T follicular helper cell (primary cell): ENCODE measurements at regions not wholly inside any gene's neighbourhood (a gene's known extent, or its start where the extent isn't known, plus 50 kb on each side); places are given as distances from the start of the nearest gene placed in this dataset.

ENCODE experiments used
- DNase-seq: peaks from one replicate; pipeline ENCODE4 v3.0.0-alpha.2; 2020; ENCODE audit warnings: low read depth

DNA sequence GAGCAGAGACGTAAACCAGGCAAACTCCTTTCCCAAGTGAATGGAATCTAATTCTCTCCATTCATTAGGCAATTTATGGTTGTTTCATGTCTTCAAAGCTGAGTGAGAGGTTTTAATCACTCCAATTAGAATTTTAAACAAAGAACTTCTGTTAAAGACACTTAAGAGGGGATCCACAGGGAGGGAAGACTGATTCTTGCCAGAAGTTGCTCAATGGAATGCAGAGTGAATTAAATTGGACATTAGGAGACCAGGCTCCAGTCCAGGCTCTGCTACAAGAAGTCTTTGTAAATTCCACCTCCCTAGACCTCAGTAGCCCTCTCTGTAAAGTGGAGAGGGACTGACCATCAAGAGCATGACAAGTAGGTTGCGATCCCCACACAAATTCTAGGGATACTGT lies 130.7 kb upstream of the TMEM72 start:
- DNase-seq: no peak

GRCh38 chr10:44781131-44781530 lies 130.0 kb upstream of the TMEM72 start:
- no peak for DNase-seq

DNA sequence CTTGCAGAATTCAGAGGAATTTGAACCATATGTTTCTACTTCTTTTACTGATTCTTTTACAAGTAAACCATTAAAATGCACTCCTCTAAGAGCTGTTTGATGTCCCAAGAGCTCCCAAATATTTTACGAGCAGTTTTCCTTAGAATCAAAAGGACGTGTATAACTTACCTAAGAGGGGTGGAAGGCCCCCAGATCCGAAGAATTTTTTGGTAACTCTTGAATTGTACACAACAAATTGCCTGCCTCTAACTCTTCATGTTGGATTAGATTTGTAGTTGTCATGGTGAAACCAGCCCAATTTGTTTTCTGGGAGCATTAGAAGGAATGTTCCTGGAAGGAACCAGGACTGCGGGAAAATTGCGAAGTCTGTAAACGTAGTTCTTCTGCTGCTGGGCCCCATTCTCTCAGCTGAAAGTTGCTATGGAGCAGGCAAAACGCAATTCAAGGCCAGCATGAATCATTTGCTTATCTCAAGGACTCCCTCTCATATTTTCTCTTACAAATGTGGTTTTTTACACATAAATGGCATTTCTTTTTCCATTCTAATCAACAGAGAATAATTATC lies 124.8 kb upstream of the TMEM72 start:
- DNase-seq: no peak

DNA sequence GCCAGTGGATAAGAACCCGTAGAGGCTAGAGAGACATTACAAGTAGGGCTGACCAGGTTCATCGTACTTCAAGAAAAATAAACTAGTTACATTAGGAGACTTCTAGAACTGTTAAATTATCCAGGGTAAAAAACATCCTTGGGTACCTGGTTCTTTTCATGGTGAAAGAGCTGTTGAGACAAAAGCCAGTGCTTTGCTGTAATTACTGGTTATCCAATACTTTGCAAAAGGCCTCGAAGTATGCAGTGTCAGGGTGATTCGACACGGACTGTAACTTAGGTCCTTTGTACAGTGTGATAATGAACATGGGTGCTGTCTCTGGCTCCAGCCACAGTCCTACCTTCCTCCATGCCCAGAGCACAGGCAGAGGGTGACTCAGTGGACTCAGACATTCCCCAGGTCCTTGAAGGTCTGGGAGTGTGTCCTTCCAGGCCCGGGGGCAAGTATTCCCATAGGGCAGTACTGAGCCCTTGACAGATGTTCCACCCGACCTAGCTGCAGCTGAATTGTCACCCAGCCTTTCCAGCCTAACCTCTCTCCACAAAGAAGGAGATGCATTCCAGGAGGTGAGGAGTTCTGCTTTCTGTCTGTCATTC lies 123.6 kb upstream of the TMEM72 start:
- no peak for DNase-seq

DNA sequence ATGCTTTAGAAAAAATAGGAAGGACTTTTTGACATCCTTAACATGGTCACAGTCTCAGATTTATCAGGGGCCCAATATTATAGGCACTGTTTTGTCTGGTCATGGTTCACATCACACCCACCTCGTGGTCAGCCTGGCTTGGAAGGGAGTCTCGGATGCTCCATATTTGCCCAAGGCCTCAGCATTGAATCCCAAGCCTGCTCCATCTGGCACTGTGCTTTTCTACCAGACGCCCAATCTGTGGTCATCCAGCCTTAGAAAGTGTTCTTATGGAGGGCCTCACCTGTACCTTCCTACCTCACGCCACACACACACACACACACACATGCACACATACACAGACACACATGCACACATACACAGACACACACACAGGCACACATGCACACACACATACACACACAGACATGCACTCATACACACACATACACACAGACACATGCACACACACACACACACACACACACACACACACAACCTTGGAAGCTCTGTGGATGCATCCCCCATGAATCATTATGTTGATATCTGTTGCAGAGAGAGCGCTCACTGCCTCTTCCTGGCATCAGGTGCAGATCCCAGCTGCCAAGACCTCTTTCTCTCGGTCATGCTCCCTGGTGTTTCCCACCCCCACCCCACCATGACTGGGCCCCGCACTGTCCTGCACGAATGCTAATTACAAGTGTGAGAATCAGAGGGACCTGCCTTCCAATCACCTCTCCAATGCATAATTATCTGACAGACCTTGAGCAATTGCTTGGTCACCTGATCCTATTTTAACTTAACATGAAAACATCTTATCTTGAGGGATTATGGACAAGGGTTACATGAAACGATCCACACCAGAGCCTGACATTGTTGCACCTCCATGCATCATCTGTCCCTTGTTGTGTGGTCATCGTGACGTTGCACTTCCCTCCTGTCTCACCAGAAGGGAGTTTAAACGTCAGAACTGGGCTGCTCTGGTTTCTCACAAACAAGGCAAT lies 122.7 kb upstream of the TMEM72 start:
- no peak for DNase-seq

DNA sequence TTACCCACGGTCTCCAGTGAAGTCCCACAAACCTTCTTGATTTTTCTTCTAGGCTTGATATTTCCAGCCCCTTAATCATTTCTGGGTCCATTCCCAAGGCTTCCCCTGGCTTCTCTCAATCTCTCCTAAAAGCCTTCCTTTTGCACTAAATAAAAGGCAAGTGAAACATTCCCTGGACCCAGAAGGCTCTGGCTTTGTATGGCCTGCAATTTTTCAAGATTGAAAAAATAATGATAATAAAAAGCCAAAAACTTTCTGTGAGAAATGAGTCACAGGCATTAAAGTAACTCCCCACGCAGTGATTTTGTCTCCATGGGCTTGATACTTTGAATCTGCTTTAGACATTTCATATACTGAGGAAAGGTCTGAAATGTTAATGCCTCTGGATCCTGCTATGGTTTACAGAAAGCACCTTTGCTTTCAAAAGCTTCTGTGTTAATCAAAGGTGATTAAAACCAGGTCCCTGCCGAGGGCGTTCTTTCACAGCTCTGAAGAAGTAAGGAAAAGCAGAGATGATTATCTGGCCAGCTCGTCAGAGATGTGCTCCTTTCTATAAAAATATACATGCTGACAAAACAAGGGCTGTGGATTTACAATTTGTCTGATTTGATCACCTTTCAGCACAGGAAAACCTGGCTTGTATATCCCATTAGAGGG lies 118.9 kb upstream of the TMEM72 start:
- no peak for DNase-seq

DNA sequence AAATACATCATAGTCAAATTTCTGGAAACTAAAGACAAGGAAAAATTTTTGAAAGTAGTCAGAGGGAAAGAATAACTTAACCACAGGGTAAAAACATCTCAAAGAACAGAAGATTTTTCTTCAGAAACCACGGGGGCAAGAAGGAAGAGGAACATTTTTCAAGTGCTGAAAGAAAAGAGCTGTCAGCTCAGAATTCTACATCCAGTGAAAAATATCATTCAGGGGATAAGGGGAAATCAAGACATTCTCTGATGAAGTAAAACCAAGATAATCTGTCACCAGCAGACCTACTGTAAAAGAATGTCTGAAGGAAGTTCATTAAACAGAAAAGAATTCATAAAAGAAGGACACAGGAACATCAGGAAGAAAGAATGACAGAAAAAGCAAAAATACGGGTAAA lies 111.2 kb upstream of the TMEM72 start:
- DNase-seq: no peak

DNA sequence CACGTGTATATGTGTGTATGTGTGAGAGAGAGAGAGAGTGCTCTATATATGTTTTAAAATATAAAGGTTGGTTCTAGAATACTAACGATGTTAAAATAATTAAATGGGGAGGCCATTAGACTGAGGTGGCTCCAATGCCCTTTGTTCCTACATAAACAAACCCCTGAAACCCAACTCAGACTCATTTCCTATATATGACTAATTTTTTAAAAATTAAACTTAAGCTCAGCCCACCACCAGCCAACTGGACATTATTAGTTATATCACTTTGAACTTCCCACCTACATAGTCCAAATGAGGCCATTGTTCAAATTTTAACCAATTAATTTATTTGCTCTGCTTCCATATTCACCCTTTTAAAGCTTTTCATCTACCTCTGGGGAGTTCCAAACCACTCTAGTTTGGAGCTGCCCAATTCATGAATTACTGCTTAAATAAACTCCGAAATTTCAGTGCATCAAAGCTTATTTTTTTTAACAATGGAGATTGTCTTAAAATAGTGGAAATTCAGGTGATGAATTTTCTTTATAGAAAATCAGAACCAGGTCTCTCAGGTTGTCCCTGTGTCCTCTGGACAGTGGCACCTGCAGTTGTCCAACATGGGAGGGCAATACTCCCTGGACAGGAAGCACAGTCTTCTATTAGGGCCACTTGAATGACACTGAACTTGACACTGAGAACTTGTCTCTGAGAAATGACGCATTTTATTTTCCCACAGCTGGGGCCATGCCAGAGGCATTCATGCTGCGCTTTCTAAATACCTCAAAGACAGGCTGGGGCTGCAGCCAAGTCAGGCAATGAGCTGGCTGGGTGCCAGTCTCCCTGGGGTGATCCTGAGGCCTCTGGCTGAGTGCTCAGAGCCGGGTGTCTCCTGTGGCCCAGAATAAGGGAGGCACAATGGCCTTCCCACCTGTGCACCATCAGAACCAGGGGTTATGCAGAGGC lies 109.5 kb upstream of the TMEM72 start:
- no peak for DNase-seq

DNA sequence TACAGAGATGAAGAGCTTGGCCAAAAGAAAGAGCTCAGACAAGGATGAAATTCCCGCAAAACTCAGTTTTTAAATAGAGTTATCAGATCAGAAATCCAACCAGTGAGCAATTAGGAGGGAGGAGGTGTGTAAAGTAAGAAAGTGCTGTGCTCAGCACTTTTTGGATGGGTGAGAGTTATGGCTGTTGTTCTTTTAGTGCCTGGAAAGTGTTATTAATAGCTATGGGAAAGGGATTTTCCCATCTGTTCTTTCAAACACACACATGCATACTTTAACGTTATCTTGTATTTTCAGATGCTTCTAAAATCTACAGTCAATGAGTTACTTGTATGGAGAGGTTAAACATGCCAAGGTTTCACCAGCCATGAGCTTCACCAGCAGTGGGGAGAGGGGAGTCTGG lies 107.3 kb upstream of the TMEM72 start:
- no peak for DNase-seq

DNA sequence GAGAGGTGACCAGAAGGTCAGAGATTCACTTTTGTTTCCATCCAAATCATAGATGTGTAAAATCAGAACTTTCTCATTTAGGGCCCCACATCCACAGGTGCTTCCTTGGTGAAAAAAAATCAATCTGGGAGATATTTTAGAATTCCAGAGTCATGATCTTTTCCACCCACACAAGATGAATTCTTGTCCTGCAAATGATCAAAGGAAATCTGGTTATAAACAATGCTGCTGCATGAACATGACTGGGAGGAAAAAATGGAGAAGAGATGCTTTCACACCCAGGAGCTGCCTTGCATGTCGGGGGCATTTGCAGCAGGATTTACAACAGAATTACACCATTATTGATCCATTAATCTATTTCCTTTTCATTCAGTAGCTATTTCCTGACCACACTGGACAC lies 106.5 kb upstream of the TMEM72 start:
- no peak for DNase-seq

- DNase-seq: no peak
These were observed 105.5 kb upstream of the TMEM72 start for GRCh38 chr10:44805466-44806210.

DNA sequence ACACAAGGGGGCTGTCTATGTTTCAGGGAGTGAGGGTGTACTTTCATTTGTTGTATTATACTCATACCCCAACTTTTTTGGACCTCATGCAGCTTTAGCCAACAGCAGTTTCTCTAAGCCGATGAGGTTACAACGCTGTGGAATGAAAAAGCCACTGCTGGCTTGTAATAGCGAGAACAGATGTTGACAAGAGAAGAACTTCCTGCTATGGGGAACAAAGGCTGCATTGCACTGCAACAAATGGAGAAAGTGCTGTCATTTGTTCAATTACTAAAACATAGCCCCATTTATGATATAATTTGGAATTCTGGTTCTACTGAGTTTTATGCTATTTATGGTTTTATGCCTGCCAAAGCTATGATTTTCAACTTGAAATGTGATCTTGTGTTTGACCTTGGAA lies 104.2 kb upstream of the TMEM72 start:
- no peak for DNase-seq

GRCh38 chr10:44807451-44807850 lies 103.7 kb upstream of the TMEM72 start:
- DNase-seq: no peak

DNA sequence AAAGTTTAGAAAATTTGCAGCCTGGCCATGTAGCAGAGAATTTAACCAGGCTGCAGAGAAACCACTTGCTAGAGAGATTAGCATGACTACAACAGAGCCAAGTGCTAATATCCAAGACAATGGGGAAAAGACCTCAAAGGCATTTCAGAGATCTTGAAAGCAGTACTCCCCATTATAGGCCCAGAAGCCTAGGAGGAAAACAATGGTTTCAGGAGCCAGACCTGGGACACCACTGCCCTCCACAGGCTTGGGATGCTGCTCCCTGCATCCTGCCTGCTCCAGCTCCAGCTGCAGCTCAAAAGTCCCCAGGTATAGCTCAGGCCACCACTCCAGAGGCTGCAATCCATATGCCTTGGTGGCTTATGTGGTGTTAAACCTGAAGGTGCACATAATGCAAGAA lies 101.5 kb upstream of the TMEM72 start:
- no peak for DNase-seq

DNA sequence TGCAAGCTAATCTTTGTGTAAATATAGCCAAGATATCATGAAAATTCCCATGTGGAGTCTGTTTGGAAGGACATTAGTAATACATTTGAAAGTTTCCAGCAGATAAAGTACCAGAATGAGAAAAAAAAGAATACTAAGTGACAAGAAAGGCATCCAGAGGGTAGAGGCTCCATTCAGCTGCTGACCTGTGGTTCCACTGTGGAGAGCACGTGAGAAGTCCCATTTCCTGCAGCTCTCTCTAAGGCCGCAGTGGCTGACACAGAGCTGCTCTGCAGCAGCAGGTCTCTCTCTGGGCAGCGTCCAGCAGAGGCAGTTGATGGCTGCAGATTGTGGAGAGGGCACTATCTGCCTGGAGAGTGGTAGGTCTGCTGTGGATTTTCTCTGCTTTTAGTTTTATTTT lies 100.1 kb upstream of the TMEM72 start:
- DNase-seq: no peak

- DNase-seq: no peak
These were observed 97.9 kb upstream of the TMEM72 start for GRCh38 chr10:44813201-44813600.

DNA sequence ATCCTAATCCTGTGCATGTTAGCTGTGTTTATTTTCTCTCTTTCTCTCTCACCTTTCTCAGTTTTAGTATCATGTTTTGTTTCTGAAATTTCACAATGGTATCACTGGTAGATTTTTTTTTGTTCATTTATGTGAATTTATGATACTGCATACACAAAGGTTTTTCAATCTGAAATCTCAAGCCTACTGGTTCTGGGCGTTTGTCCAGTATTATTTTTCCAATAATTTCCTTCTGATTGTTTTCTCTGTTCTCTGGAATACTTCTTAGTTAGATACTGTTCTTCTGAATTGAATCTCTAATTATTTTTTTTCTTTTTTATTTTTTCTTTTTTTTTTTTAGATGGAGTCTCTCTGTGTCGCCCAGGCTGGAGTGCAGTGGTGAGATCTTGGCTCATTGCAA lies 96.2 kb upstream of the TMEM72 start:
- DNase-seq: no peak

DNA sequence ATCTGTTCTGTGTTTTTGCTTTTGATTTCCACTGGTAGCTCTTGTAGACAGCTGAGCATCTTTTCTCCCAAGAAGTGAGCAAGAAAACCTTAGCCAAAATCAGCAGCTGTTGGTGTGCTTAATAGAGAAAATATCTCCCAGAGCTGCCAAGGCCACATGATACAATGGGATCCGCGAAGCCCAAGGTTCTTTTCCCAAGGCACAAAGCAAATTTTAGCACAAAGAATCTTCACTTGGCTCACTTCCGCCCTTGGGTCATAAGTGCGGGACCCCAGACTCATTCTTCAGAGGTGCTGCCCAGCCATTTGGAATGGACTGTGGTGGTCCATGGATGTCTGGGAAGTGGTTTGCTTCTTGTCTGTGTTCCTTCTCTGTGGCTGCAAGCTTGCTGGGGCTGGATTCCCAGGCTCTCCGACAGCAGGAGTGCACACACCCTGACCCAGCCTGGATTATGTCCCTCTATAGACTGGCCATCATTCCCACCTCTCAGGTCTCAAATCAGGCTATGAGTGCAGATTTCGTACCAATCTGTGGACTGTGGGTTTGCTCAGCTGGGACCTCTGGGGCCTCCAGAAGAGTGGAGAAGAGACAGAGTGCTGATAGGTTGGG lies 93.0 kb upstream of the TMEM72 start:
- DNase-seq: no peak

DNA sequence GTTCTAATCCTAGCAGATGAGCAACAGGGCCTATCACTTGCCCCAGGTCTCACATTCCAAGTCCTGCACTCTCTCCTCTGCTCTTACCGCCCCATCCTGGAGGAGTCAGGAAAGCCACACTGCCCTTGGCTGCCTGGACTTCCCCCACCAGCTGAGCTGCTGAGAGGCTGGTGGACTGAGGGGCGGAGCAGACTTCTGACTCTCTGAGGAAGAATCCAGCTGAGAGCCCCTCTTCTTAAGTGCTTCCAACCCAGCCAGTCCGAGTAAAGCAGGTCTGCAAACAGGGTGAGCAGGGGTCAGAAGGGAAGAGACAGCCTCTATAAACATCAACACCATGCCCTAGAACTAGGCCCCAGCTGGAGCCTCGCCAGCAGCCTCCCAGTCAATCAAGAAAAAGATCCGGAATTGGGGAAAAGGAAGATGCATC lies 92.4 kb upstream of the TMEM72 start:
- DNase-seq: no peak

DNA sequence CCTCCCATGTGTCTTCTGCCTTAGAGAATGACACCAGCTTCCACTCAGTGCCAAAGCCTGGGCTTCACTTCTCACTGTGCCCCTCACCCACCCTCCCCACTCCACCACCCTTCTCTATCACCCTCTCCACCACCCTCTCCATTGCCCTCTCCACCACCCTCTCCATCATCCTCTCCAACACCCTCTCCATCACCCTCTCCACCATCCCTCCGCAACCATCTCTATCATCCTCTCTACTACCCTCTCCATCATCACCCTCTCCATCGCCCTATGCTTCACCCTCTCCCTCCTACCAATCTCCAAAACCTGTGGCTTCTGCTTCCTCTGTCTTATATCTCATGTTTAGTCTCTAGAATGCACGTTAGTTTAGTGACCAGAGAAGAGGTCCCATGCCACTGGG lies 91.0 kb upstream of the TMEM72 start:
- DNase-seq: no peak
